WTC11 (cell line): ENCODE measurements at regions not wholly inside any gene's neighbourhood (a gene's known extent, or its start where the extent isn't known, plus 50 kb on each side); places are given as distances from the start of the nearest gene placed in this dataset.

Experiments used
- JUN ChIP-seq: sonication (generic); formaldehyde crosslinking; IDR thresholded peaks from 2 replicates; pipeline ENCODE4 v1.8.0; 2023; ENCODE audit warnings: mild to moderate bottlenecking, missing genetic modification reagents
- TF ChIP-seq, protein P1 (sequence below): fragments of 200-600 bp; IDR thresholded peaks from 2 replicates; pipeline ENCODE4 v1.8.0; 2022; ENCODE audit warnings: antibody characterized with exemption

DNA sequence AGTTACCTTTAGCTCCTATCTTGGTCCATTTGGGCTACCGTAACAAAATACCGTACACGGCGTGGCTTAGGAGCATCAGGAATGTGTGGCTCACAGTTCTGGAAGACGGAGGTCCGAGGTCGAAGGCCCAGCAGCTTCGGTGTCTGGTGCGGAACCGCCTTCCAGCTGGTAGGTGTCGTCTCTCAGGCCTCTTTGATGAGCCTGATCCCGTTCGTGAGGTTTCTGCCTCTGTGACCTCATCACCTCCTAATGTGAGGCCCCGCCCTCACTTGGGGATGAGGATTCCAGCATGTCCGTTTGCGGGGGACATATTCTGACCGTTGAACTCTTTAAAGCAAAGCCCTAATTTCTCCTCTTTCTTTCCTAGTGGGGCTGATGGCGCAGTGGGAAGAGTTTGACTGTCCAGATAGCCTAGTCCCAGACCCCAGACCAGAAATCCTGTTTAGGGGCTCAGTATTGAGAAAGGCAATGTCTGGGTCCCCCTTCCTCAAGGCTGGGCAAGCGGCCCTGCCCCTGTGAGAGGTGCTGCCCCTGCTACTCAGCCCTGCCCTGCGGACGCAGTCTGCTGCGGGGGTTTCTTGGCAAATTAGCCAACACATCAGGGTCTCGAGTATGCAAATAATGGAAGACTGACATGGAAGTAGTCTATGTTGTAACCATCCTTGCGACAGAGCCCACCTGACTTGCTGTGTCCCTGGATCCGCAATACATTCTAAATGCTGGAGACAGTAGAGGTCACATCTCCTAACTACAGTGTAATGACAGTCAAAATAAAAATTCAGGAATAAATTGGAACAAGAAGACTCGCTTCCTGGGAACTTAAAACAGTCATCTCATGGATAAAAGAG lies 128.0 kb downstream of the ASB1 start:
- no peak for TF ChIP-seq JUN (CRISPR knock-in tag)
- TF ChIP-seq, protein P1, sequence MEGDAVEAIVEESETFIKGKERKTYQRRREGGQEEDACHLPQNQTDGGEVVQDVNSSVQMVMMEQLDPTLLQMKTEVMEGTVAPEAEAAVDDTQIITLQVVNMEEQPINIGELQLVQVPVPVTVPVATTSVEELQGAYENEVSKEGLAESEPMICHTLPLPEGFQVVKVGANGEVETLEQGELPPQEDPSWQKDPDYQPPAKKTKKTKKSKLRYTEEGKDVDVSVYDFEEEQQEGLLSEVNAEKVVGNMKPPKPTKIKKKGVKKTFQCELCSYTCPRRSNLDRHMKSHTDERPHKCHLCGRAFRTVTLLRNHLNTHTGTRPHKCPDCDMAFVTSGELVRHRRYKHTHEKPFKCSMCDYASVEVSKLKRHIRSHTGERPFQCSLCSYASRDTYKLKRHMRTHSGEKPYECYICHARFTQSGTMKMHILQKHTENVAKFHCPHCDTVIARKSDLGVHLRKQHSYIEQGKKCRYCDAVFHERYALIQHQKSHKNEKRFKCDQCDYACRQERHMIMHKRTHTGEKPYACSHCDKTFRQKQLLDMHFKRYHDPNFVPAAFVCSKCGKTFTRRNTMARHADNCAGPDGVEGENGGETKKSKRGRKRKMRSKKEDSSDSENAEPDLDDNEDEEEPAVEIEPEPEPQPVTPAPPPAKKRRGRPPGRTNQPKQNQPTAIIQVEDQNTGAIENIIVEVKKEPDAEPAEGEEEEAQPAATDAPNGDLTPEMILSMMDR: no peak
